GM10266 (cell line): ENCODE measurements at regions not wholly inside any gene's neighbourhood (a gene's known extent, or its start where the extent isn't known, plus 50 kb on each side); places are given as distances from the start of the nearest gene placed in this dataset.

Source experiments
- DNase-seq: peaks from one replicate; pipeline ENCODE4 v3.0.0; 2012; ENCODE audit errors: extremely low spot score
- CTCF ChIP-seq: IDR thresholded peaks from 2 replicates; pipeline ENCODE4 v1.5.1; 2012; ENCODE audit warnings: mild to moderate bottlenecking, low read depth; ENCODE audit not compliant: control insufficient read depth, insufficient read depth; ENCODE audit errors: missing control alignments

DNA sequence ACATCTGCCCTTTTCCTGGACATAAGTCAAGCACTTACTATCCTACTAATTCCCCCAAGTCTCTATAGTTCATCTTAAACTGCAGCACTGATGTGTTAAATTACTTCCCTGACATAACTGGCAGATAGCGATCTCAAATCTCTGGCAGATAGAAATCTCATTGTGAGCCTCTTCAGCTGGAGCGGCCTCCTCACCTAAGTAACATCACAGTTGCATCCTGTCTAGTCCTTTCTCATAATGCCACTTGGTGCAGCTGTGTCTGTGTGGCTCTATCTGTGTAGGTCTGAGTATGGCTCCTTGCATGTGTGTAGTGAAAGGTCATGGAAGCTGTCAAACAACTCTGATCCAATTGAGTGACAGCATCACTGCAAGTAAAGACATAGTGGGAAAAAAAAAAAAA lies 53.6 kb upstream of the FST start:
- no peak for TF ChIP-seq CTCF
- DNase-seq: no peak

DNA sequence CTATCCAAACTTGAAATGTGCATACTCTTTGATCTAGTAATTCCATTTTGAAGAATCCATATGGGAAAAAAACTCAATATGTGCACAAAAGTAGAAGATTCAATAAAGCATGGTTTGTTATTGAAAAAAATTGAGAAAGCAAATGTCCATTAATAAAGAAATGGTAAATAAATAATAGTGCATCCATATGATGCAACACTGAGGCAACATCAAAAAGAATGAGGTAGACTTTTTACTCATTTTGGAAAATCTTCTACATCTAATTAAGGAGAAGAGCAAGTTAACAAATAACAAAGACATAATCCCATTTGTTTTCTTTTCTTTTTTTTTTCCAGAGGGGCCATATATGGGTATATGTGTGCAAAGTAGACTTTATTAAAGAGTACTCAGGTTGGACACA lies 52.5 kb upstream of the FST start:
- no peak for DNase-seq
- TF ChIP-seq CTCF: no peak

DNA sequence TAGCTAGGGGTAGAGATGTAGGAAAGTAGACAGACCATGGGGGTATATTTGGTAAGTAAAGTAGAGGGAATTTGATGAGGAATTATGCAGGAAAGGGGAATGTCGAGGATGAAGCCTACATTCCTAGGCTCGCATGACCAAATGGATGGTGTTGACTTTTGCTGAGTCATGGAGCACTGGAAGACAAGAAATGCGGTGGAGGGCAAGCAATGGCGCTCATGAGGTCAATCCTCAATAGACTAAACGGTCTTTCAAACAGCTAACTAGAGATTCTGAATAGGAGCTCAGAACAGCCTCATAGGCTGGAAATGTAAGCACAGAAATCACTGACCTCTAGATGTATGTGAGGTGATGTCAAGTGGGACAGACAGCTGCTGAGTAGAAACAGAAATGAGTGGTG lies 50.7 kb upstream of the FST start:
- TF ChIP-seq CTCF: no peak
- DNase-seq: no peak

- peak; percentile 24 for TF ChIP-seq CTCF
- no peak for DNase-seq
Observed at GRCh38 chr5:53430618-53431252, 49.7 kb upstream of the FST start.
